GM23338 (cell line): ENCODE measurements at regions not wholly inside any gene's neighbourhood (a gene's known extent, or its start where the extent isn't known, plus 50 kb on each side); places are given as distances from the start of the nearest gene placed in this dataset.

Source experiments
- CREB1 ChIP-seq: fragments of 250-450 bp; sonication (Bioruptor Pico); IDR thresholded peaks from 2 replicates; pipeline ENCODE4 v1.5.0; 2020; ENCODE audit warnings: low read depth, mild to moderate bottlenecking, moderate library complexity
- EZH2 ChIP-seq: fragments of 200-600 bp; sonication (generic); IDR thresholded peaks from one replicate; pipeline ENCODE4 v1.8.0; 2017; ENCODE audit warnings: antibody characterized with exemption, mild to moderate bottlenecking, low read depth; ENCODE audit not compliant: unreplicated experiment
- EZH2phosphoT487 ChIP-seq: fragments of 200-600 bp; sonication (generic); IDR thresholded peaks from one replicate; pipeline ENCODE4 v1.8.1; 2018; ENCODE audit warnings: antibody characterized with exemption; ENCODE audit not compliant: unreplicated experiment
- JUNB ChIP-seq: IDR thresholded peaks from one replicate; pipeline ENCODE4 v1.6.1; 2016; ENCODE audit warnings: antibody characterized with exemption; ENCODE audit not compliant: unreplicated experiment
- POLR2AphosphoS5 ChIP-seq: IDR thresholded peaks from 2 replicates; pipeline ENCODE4 v1.6.1; 2016; ENCODE audit warnings: antibody characterized with exemption, low read depth
- STAT1 ChIP-seq: IDR thresholded peaks from one replicate; pipeline ENCODE4 v1.6.1; 2016; ENCODE audit warnings: antibody characterized with exemption; ENCODE audit not compliant: unreplicated experiment
- ZNF331 ChIP-seq: fragments of 250-450 bp; sonication (Bioruptor Pico); IDR thresholded peaks from 2 replicates; pipeline ENCODE4 v1.5.0; 2020; ENCODE audit warnings: low read depth, mild to moderate bottlenecking, moderate library complexity
- TF ChIP-seq, protein P1 (sequence below), 2 experiments: fragments of 200-600 bp in 1 of 2; sonication (generic) in 1 of 2; conservative IDR thresholded peaks; 2 replicates each; pipeline versions ENCODE4 v1.5.1 to v1.6.1; 2016 to 2017; ENCODE audit warnings: antibody characterized with exemption in 2 of 2, low read depth in 2 of 2, mild to moderate bottlenecking in 2 of 2, moderate library complexity in 1 of 2
- TF ChIP-seq, protein P2 (sequence below): IDR thresholded peaks from one replicate; pipeline ENCODE4 v1.6.1; 2018; ENCODE audit warnings: antibody characterized with exemption; ENCODE audit not compliant: unreplicated experiment

DNA sequence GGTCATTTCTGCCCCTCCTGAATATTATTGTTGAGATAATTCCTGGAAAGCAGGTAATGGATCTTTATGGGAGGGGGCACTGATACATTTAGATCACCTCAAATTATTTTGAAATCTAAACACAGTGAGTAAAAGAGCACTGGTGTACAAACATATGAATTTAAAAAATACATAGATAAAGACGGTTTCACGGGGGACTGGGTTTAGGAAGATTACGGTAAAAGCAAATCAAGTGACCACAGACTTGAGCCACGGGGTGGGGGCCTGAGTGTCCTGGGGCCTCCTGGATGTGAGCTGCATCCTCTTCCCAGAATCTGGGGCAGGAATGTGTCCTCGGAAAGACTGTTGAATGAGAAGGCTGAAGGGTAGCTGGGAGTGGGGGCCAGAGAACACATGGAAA is 219.1 kb upstream of the KLF6 start:
- TF ChIP-seq, protein P1, sequence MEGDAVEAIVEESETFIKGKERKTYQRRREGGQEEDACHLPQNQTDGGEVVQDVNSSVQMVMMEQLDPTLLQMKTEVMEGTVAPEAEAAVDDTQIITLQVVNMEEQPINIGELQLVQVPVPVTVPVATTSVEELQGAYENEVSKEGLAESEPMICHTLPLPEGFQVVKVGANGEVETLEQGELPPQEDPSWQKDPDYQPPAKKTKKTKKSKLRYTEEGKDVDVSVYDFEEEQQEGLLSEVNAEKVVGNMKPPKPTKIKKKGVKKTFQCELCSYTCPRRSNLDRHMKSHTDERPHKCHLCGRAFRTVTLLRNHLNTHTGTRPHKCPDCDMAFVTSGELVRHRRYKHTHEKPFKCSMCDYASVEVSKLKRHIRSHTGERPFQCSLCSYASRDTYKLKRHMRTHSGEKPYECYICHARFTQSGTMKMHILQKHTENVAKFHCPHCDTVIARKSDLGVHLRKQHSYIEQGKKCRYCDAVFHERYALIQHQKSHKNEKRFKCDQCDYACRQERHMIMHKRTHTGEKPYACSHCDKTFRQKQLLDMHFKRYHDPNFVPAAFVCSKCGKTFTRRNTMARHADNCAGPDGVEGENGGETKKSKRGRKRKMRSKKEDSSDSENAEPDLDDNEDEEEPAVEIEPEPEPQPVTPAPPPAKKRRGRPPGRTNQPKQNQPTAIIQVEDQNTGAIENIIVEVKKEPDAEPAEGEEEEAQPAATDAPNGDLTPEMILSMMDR (conservative IDR thresholded peaks at IDR 0.05; ENCODE audit: low read depth in 2 of 2), result no peak
- TF ChIP-seq, protein P2, sequence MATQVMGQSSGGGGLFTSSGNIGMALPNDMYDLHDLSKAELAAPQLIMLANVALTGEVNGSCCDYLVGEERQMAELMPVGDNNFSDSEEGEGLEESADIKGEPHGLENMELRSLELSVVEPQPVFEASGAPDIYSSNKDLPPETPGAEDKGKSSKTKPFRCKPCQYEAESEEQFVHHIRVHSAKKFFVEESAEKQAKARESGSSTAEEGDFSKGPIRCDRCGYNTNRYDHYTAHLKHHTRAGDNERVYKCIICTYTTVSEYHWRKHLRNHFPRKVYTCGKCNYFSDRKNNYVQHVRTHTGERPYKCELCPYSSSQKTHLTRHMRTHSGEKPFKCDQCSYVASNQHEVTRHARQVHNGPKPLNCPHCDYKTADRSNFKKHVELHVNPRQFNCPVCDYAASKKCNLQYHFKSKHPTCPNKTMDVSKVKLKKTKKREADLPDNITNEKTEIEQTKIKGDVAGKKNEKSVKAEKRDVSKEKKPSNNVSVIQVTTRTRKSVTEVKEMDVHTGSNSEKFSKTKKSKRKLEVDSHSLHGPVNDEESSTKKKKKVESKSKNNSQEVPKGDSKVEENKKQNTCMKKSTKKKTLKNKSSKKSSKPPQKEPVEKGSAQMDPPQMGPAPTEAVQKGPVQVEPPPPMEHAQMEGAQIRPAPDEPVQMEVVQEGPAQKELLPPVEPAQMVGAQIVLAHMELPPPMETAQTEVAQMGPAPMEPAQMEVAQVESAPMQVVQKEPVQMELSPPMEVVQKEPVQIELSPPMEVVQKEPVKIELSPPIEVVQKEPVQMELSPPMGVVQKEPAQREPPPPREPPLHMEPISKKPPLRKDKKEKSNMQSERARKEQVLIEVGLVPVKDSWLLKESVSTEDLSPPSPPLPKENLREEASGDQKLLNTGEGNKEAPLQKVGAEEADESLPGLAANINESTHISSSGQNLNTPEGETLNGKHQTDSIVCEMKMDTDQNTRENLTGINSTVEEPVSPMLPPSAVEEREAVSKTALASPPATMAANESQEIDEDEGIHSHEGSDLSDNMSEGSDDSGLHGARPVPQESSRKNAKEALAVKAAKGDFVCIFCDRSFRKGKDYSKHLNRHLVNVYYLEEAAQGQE, result no peak
- TF ChIP-seq EZH2phosphoT487, result no peak
- no peak for TF ChIP-seq POLR2AphosphoS5
- no peak for TF ChIP-seq STAT1
- no peak for TF ChIP-seq EZH2
- TF ChIP-seq CREB1 (CRISPR knock-in tag), result no peak
- TF ChIP-seq JUNB, result no peak
- TF ChIP-seq ZNF331, result no peak
